ENCODE measurements at regions not wholly inside any gene's neighbourhood (a gene's known extent, or its start where the extent isn't known, plus 50 kb on each side); places are given as distances from the start of the nearest gene placed in this dataset.
A peak's percentile ranks its signal among the peaks of the same experiment; 100 is the strongest.

DNA sequence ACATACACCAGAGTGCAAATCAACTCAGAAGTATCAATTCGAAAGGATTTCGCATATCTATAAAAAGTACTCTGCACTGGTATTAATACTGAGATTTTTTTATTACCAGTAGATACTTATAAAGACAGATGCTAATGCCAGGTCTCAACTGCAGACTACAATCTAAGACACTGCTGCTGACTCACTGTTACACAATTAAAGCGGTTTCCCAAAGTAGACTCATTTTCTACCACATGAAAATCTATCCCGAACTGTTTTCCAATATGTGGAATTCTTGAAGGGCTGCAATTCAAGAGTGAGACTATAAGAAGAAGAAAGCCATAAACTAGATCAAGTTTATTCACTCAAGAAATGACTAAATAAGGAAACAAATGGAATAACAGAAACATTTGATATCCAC is 57.2 kb upstream of the ARHGAP32 start:
- peak overlapping the region; percentile 59 to 76 for H3K27ac ChIP-seq
- H3K4me3 ChIP-seq = no peak overlapping the region
- ChIA-PET POLR2A (no interaction called here), CTCF (no interaction called here)
- WGBS (ENCODE audit: missing lambda C conversion rate) = 46% methylated on average over 4 of the region's 4 CpGs
- ATAC-seq (peak; percentile 39 to 62; a peak in 3 of 6 replicates), DNase-seq (ENCODE audit: low read depth in 1 of 2, low spot score in 1 of 2) (peak; percentile 13 to 14), FAIRE-seq (no peak)
- peak overlapping the region; percentile 62 for H3K4me2 ChIP-seq
- no peaks in the 10 kb centered on the region for H3K9me3 ChIP-seq
- peaks cover 50% of the 10 kb centered on the region for H3K4me1 ChIP-seq
- no peak for TF ChIP-seq EHMT2 (IDR thresholded peaks at IDR 0.05; ENCODE audit: low read depth)
- no peak for TF ChIP-seq HDAC2 (IDR thresholded peaks at IDR 0.05)
- TF ChIP-seq, protein P1, sequence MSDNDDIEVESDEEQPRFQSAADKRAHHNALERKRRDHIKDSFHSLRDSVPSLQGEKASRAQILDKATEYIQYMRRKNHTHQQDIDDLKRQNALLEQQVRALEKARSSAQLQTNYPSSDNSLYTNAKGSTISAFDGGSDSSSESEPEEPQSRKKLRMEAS (IDR thresholded peaks at IDR 0.05) = no peak
- no peak for TF ChIP-seq PHF8 (IDR thresholded peaks at IDR 0.05; ENCODE audit: borderline replicate concordance, low read depth)
- TF ChIP-seq, protein P2, sequence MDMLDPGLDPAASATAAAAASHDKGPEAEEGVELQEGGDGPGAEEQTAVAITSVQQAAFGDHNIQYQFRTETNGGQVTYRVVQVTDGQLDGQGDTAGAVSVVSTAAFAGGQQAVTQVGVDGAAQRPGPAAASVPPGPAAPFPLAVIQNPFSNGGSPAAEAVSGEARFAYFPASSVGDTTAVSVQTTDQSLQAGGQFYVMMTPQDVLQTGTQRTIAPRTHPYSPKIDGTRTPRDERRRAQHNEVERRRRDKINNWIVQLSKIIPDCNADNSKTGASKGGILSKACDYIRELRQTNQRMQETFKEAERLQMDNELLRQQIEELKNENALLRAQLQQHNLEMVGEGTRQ (IDR thresholded peaks at IDR 0.05) = no peak
- peak in 1 of 2 experiments; percentile 44; a peak in 1 of 4 replicates for TF ChIP-seq CEBPB (IDR thresholded peaks at IDR 0.05)
- TF ChIP-seq KDM5A (IDR thresholded peaks at IDR 0.05) = no peak
- no peak for TF ChIP-seq FOXS1 (CRISPR knock-in tag; IDR thresholded peaks at IDR 0.05)
- 0 out of 2 replicates have a peak, but pooled peaks have one; percentile 13 for TF ChIP-seq FOSL2 (IDR thresholded peaks at IDR 0.05)
- TF ChIP-seq FOSL2 (CRISPR knock-in tag; IDR thresholded peaks at IDR 0.05) = peak; percentile 31; the same call in 1 of the 2 replicates

DNA sequence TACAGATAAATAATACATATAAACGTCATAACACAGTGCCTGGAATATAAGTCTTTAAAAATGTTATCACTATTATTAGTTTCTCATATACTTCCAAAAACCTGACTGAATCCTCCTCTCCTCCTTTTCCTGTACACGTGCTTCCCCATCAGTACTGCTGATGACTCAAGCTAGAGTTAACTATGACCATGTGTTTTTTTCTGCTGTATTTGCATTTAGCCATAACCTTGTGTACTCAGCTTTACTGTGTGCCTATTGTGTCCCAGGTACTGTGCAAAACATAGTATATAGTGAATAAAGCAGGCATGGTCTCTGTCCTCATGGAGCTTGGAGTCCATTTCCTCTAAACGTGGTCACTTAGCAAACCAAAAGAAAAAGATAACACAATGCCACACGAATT is 56.5 kb upstream of the ARHGAP32 start:
- FAIRE-seq = no peak
- WGBS (ENCODE audit: missing lambda C conversion rate) = 25% methylated on average over 4 of the region's 4 CpGs
- ATAC-seq = peak; percentile 74 to 85
- H3K4me3 ChIP-seq = no peak overlapping the region
- TF ChIP-seq, protein P1 (IDR thresholded peaks at IDR 0.05) = peak; percentile 68
- TF ChIP-seq FOSL2 (IDR thresholded peaks at IDR 0.05) (no peak), FOSL2 (CRISPR knock-in tag; IDR thresholded peaks at IDR 0.05) (peak; percentile 27), RFX5 (IDR thresholded peaks at IDR 0.05) (no peak), MYC (IDR thresholded peaks at IDR 0.05; ENCODE audit: borderline replicate concordance, low read length) (0 out of 2 replicates have a peak, but pooled peaks have one; percentile 27), PHF8 (IDR thresholded peaks at IDR 0.05; ENCODE audit: borderline replicate concordance, low read depth) (no peak), MAFK (IDR thresholded peaks at IDR 0.05; ENCODE audit: partially characterized antibody) (peak; percentile 90)
- ChIA-PET POLR2A (no interaction called here), CTCF (no interaction called here)
- H3K9me3 ChIP-seq = no peaks in the 10 kb centered on the region
- peak overlapping the region; percentile 59 to 81 for H3K27ac ChIP-seq
- peak; percentile 38 to 49 for DNase-seq (ENCODE audit: low read depth in 1 of 2, low spot score in 1 of 2)
- H3K4me1 ChIP-seq = peaks cover 50% of the 10 kb centered on the region
- peak overlapping the region; percentile 62 for H3K4me2 ChIP-seq

DNA sequence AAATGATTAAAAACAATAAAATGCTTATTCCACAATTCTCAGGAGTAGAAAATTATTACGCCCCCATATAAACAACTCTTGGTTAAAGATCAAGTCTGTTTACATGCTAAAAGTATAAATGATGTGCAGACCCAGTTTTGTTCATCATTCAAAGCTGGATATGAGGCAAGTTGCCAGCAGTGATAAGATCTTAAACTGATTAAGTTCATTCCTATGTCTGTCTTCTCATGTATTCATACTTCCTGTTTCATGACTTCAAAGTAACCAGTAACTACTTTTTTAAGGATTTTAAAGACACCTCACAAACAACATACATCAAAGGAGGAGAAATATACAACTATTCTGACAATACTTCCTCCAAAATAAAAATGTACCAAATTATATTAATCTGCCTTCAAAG is 55.0 kb upstream of the ARHGAP32 start:
- FAIRE-seq (no peak), ATAC-seq (no peak), DNase-seq (ENCODE audit: low read depth in 1 of 2, low spot score in 1 of 2) (peak; percentile 8 to 18)
- CTCF ChIA-PET = no interaction called here
- peak; percentile 62; the same call in 1 of the 2 replicates for TF ChIP-seq GATA3 (IDR thresholded peaks at IDR 0.05; ENCODE audit: borderline replicate concordance)
- TF ChIP-seq EHMT2 (IDR thresholded peaks at IDR 0.05; ENCODE audit: low read depth) = no peak
- TF ChIP-seq, protein P3, sequence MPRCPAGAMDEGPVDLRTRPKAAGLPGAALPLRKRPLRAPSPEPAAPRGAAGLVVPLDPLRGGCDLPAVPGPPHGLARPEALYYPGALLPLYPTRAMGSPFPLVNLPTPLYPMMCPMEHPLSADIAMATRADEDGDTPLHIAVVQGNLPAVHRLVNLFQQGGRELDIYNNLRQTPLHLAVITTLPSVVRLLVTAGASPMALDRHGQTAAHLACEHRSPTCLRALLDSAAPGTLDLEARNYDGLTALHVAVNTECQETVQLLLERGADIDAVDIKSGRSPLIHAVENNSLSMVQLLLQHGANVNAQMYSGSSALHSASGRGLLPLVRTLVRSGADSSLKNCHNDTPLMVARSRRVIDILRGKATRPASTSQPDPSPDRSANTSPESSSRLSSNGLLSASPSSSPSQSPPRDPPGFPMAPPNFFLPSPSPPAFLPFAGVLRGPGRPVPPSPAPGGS (IDR thresholded peaks at IDR 0.05) = no peak
- TF ChIP-seq HEYL (CRISPR knock-in tag; IDR thresholded peaks at IDR 0.05) = no peak
- Histone ChIP-seq H3K9me3 (no peaks in the 10 kb centered on the region), H3K4me2 (peak overlapping the region; percentile 62), H3K4me1 (peaks cover 50% of the 10 kb centered on the region), H3K4me3 (no peak overlapping the region), H3K27ac (peak overlapping the region; percentile 61 to 74)
- 44% methylated on average over 1 of the region's 1 CpG for WGBS (ENCODE audit: missing lambda C conversion rate)
- POLR2A ChIA-PET = no interaction called here

DNA sequence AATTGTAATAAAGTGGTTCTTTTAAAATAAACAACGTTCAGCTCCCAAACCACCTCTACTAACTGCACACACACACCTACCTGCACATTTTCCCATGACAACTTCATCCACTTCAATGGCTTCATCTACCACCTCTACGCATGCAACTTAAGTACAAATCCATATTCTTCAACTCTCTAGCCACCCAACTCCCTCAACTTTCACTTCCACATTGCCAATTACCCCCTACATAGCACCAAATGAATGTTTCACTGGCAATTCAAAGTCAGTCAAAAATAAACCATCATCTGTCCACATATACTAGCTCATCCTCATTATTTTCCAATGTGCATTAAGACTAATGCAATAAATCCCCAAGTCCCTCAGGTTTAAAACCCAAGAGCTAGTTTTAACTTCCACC is 50.7 kb upstream of the ARHGAP32 start:
- ATAC-seq (no peak), DNase-seq (ENCODE audit: low read depth in 1 of 2, low spot score in 1 of 2) (no peak), FAIRE-seq (no peak)
- Histone ChIP-seq H3K27ac (no peak overlapping the region), H3K9me3 (no peaks in the 10 kb centered on the region), H3K4me3 (no peak overlapping the region), H3K4me1 (peaks cover 16% of the 10 kb centered on the region), H3K4me2 (no peak overlapping the region)
- ChIA-PET CTCF (interaction anchor here (1.3 kb wide), 1 partner anchor 17 kb away, joined by 3 read pairs; no protein-coding TSS in a partner anchor), POLR2A (no interaction called here)
- WGBS (ENCODE audit: missing lambda C conversion rate) = 89% methylated on average over 2 of the region's 2 CpGs
- TF ChIP-seq EHF (CRISPR knock-in tag; IDR thresholded peaks at IDR 0.05) = no peak
